IMR-90 (cell line): ENCODE measurements at regions not wholly inside any gene's neighbourhood (a gene's known extent, or its start where the extent isn't known, plus 50 kb on each side); places are given as distances from the start of the nearest gene placed in this dataset.
"Not testable (repeated sequence)": the region's sequence is repeated elsewhere in the genome, so short reads cannot be mapped to it uniquely, and the experiment has no call there.

ENCODE experiments used
- ATAC-seq: fragments of 200-7000 bp; cut with Tn5 transposase; 2 replicates; pipeline ENCODE4 v1.9.1; 2020; ENCODE audit warnings: low read depth, mild to moderate bottlenecking, moderate library complexity
- BruUV-seq: library from RNA; stranded (reverse); fragments of 400-500 nt; replicated peaks from 2 replicates; lab custom pipeline; 2021; lab: Mats Ljungman, UMichigan
- CTCF ChIA-PET: fragments of 300-600 bp; formaldehyde crosslinking; extraction: SDS; loops from one replicate; lab custom pipeline; 2021; ENCODE audit warnings: antibody characterized with exemption; lab: Yijun Ruan, JAX
- POLR2A ChIA-PET: fragments of 300-600 bp; sonication (Branson Sonifier 250); formaldehyde crosslinking; loops from one replicate; lab custom pipeline; 2022; ENCODE audit warnings: antibody characterized with exemption; ENCODE audit not compliant: unreplicated experiment; lab: Charles Lee
- DNase-seq: peaks from one replicate; pipeline ENCODE4 v3.0.0; 2013
- H2AFZ ChIP-seq: replicated peaks from 2 replicates; pipeline ENCODE3; 2013; ENCODE audit warnings: low read length, mild to moderate bottlenecking; ENCODE audit not compliant: poor library complexity
- H2AK5ac ChIP-seq: 2 replicates; pipeline ENCODE4 v1.6.1; 2013; ENCODE audit warnings: low read depth, low read length, inconsistent platforms
- H2AK9ac ChIP-seq: replicated peaks from 2 replicates; pipeline ENCODE3; 2013; ENCODE audit warnings: mild to moderate bottlenecking, low read depth, low read length, moderate library complexity; ENCODE audit not compliant: poor library complexity
- H2BK120ac ChIP-seq: 2 replicates; pipeline ENCODE4 v1.6.1; 2013; ENCODE audit warnings: low read depth, low read length, inconsistent platforms
- H2BK15ac ChIP-seq: 3 replicates; pipeline ENCODE4 v1.6.1; 2013; ENCODE audit warnings: low read depth, low read length, inconsistent platforms
- H2BK20ac ChIP-seq: 2 replicates; pipeline ENCODE4 v1.6.1; 2013; ENCODE audit warnings: low read depth, mild to moderate bottlenecking, inconsistent platforms, low read length, moderate library complexity
- H2BK5ac ChIP-seq: 2 replicates; pipeline ENCODE4 v1.6.1; 2013; ENCODE audit warnings: mild to moderate bottlenecking, low read depth, low read length, inconsistent platforms; ENCODE audit not compliant: poor library complexity, severe bottlenecking
- H3K14ac ChIP-seq: replicated peaks from 2 replicates; pipeline ENCODE4 v1.6.1; 2013; ENCODE audit warnings: low read depth, low read length, inconsistent platforms
- H3K18ac ChIP-seq: 2 replicates; pipeline ENCODE4 v1.6.1; 2013; ENCODE audit warnings: low read depth, low read length, control low read depth
- H3K23ac ChIP-seq: 2 replicates; pipeline ENCODE4 v1.6.1; 2013; ENCODE audit warnings: low read depth, low read length, inconsistent platforms
- H3K27ac ChIP-seq: 2 replicates; pipeline ENCODE4 v1.5.1; 2013; ENCODE audit warnings: mild to moderate bottlenecking, control low read depth, low read length; ENCODE audit not compliant: insufficient read depth
- H3K27me3 ChIP-seq: 2 replicates; pipeline ENCODE4 v1.6.1; 2013; ENCODE audit warnings: low read length; ENCODE audit not compliant: control insufficient read depth, insufficient read depth
- H3K36me3 ChIP-seq: 2 replicates; pipeline ENCODE4 v1.6.1; 2013; ENCODE audit warnings: low read length, mixed read lengths; ENCODE audit not compliant: control insufficient read depth, insufficient read depth
- H3K4ac ChIP-seq: 2 replicates; pipeline ENCODE4 v1.6.1; 2013; ENCODE audit warnings: low read depth, low read length, inconsistent platforms
- H3K4me1 ChIP-seq: 2 replicates; pipeline ENCODE4 v1.6.1; 2013; ENCODE audit warnings: low read length, mixed read lengths; ENCODE audit not compliant: control insufficient read depth, insufficient read depth
- H3K4me2 ChIP-seq: 2 replicates; pipeline ENCODE4 v1.6.1; 2013; ENCODE audit warnings: low read depth, mild to moderate bottlenecking, control low read depth, low read length, moderate library complexity
- H3K4me3 ChIP-seq: 2 replicates; pipeline ENCODE4 v1.5.1; 2013; ENCODE audit warnings: low read depth, mild to moderate bottlenecking, control low read depth, low read length, moderate library complexity; ENCODE audit not compliant: insufficient read depth
- H3K56ac ChIP-seq: 2 replicates; pipeline ENCODE4 v1.6.1; 2013; ENCODE audit warnings: low read length, inconsistent platforms; ENCODE audit not compliant: insufficient read depth; ENCODE audit errors: extremely low read depth
- H3K79me1 ChIP-seq, 2 experiments: 2 replicates each; pipeline ENCODE4 v1.6.1; 2013; ENCODE audit warnings: low read length in 2 of 2, inconsistent platforms in 1 of 2, low read depth in 1 of 2
- H3K9ac ChIP-seq: 2 replicates; pipeline ENCODE4 v1.6.1; 2013; ENCODE audit warnings: low read depth, low read length, control low read depth
- H3K9me1 ChIP-seq: 2 replicates; pipeline ENCODE4 v1.6.1; 2013; ENCODE audit warnings: low read length, inconsistent platforms; ENCODE audit not compliant: insufficient read depth
- H3K9me3 ChIP-seq: 2 replicates; pipeline ENCODE4 v1.6.1; 2013; ENCODE audit warnings: low read length; ENCODE audit not compliant: control insufficient read depth, insufficient read depth
- H4K20me1 ChIP-seq: 2 replicates; pipeline ENCODE4 v1.6.1; 2013; ENCODE audit warnings: low read length, inconsistent platforms; ENCODE audit not compliant: insufficient read depth
- H4K5ac ChIP-seq: 2 replicates; pipeline ENCODE4 v1.6.1; 2013; ENCODE audit warnings: mild to moderate bottlenecking, low read depth, low read length, control low read depth
- H4K8ac ChIP-seq, 2 experiments: 2 replicates each; pipeline ENCODE4 v1.6.1; 2013; ENCODE audit warnings: low read depth in 2 of 2, low read length in 2 of 2, control low read depth in 1 of 2, inconsistent platforms in 1 of 2
- H4K91ac ChIP-seq: 2 replicates; pipeline ENCODE4 v1.6.1; 2013; ENCODE audit warnings: low read depth, low read length, inconsistent platforms; ENCODE audit not compliant: insufficient read depth
- WGBS, 2 experiments: methylation state at CpG; one replicate each; pipeline versions ENCODE4 v1.1.5 to v1.1.7; 2013; ENCODE audit warnings: missing lambda C conversion rate in 2 of 2; ENCODE audit not compliant: insufficient read length in 1 of 2; ENCODE audit errors: extremely low coverage in 2 of 2; 5-methylcytosine and 5-hydroxymethylcytosine counted together
- dilution Hi-C: fragments of 300-500 bp; cut with HindIII; formaldehyde crosslinking; loops from one replicate; pipeline ENCODE4 v1.14.3; 2018; ENCODE audit warnings: low sequenced_read_pairs; ENCODE audit not compliant: unreplicated experiment
- in situ Hi-C: fragments of 300-500 bp; cut with MboI; formaldehyde crosslinking; loops from 3 replicates; pipeline ENCODE4 v1.14.3; 2019; ENCODE audit warnings: low sequenced_read_pairs, inconsistent platforms, mixed read lengths
- intact Hi-C: fragments of 100-400 bp; cut with micrococcal nuclease; formaldehyde crosslinking; loops from 2 replicates; pipeline ENCODE4 v1.10.0; 2022

DNA sequence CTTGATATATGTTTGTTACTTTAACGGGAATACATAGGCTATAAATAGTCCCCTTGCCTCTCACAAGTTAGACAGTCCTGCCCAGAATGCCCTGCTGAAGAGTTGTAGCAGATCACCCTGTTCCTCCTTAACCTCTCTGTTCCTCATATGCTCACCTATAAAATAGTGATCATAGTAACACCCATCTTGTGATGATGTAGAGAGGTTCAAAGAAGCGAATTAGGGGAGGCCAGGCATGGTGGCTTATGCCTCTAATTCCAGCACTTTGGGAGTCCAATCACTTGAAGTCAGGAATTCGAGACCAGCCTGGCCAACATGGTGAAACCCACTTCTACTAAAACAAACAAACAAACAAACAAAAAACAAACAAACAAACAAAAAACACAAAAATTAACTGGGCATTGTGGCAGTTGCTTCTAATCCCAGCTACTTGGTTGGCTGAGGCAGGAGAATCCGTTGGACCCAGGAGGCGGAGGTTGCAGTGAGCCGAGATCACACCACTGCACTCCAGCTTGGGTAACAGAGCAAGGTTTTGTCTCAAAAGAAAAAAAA, 518.5 kb upstream of the TPTE start:
- H3K36me3 ChIP-seq, H2AK5ac ChIP-seq, H3K27ac ChIP-seq, H3K9ac ChIP-seq, H3K14ac ChIP-seq, H4K5ac ChIP-seq, H3K9me3 ChIP-seq, H3K4me3 ChIP-seq, H3K27me3 ChIP-seq, dilution Hi-C loops, H3K18ac ChIP-seq, ATAC-seq, in situ Hi-C loops, CTCF ChIA-PET, H2AFZ ChIP-seq, H4K20me1 ChIP-seq, H3K56ac ChIP-seq, H3K4me2 ChIP-seq, H3K79me1 ChIP-seq, H2BK20ac ChIP-seq, intact Hi-C loops, DNase-seq, H2BK5ac ChIP-seq, BruUV-seq, H4K8ac ChIP-seq, H2AK9ac ChIP-seq, H3K4me1 ChIP-seq, H3K4ac ChIP-seq, H2BK120ac ChIP-seq, POLR2A ChIA-PET, H3K23ac ChIP-seq, H4K91ac ChIP-seq, H3K9me1 ChIP-seq, H2BK15ac ChIP-seq: not testable (repeated sequence)
- 20% methylated on average over 1 of the region's 6 CpGs; no CpG with 5 or more reads in 1 of the 2 experiments for WGBS, 2 experiments

DNA sequence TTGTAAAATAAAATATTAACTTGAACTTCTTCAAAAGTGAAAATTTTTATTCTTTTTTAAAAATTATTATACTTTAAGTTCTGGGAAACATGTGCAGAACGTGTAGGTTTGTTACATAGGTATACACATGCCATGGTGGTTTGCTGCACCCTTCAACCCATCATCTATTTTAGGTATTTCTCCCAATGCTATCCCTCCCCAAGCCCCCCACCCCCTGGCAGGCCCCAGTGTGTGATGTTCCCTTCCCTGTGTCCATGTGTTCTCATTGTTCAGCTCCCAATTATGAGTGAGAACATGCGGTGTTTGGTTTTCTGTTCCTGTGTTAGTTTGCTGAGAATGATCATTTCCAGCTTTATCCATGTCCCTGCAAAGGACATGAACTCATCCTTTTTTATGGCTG, 515.6 kb upstream of the TPTE start:
- DNase-seq, H3K4me1 ChIP-seq, H3K4ac ChIP-seq, in situ Hi-C loops, dilution Hi-C loops, H4K8ac ChIP-seq, H3K18ac ChIP-seq, H3K4me2 ChIP-seq, H4K20me1 ChIP-seq, H3K56ac ChIP-seq, H3K9me1 ChIP-seq, H2BK5ac ChIP-seq, ATAC-seq, BruUV-seq, H3K27ac ChIP-seq, H2AFZ ChIP-seq, H2AK5ac ChIP-seq, intact Hi-C loops, CTCF ChIA-PET, H4K5ac ChIP-seq, H3K36me3 ChIP-seq, POLR2A ChIA-PET, H3K27me3 ChIP-seq, H2BK20ac ChIP-seq, H3K4me3 ChIP-seq, H2AK9ac ChIP-seq, H4K91ac ChIP-seq, H2BK15ac ChIP-seq, H3K14ac ChIP-seq, H3K9me3 ChIP-seq, H2BK120ac ChIP-seq, H3K9ac ChIP-seq, H3K79me1 ChIP-seq, H3K23ac ChIP-seq: not testable (repeated sequence)
- no CpG with 5 or more reads among the region's 2 CpGs for WGBS, 2 experiments
